Activated B cell treated with CpG ODN at 0.5 μM for 24 hours (primary cell): ENCODE measurements at regions not wholly inside any gene's neighbourhood (a gene's known extent, or its start where the extent isn't known, plus 50 kb on each side); places are given as distances from the start of the nearest gene placed in this dataset.

Source experiments
- ATAC-seq: fragments of 200-7000 bp; cut with Tn5 transposase; one replicate; pipeline ENCODE4 v1.10.0; 2021; ENCODE audit warnings: low read depth, mild to moderate bottlenecking, moderate library complexity
- CTCF ChIA-PET: fragments of 350-600 bp; sonication (Branson Sonifier 250); formaldehyde crosslinking; loops from one replicate; lab custom pipeline; 2021; ENCODE audit warnings: antibody characterized with exemption; lab: Charles Lee
- POLR2A ChIA-PET: fragments of 350-600 bp; sonication (Branson Sonifier 250); formaldehyde crosslinking; loops from one replicate; lab custom pipeline; 2021; ENCODE audit warnings: antibody characterized with exemption; lab: Charles Lee
- DNase-seq: peaks from one replicate; pipeline ENCODE4 v3.0.0; 2022
- H3K27ac Mint-ChIP-seq: one replicate; pipeline ENCODE4 v1.8.0; 2020; ENCODE audit warnings: mixed read lengths
- H3K27me3 Mint-ChIP-seq: one replicate; pipeline ENCODE4 v1.8.0; 2021; ENCODE audit warnings: mixed read lengths
- H3K36me3 Mint-ChIP-seq: one replicate; pipeline ENCODE4 v1.8.0; 2021; ENCODE audit warnings: low read depth, mixed read lengths
- H3K4me1 Mint-ChIP-seq: one replicate; pipeline ENCODE4 v1.8.0; 2021; ENCODE audit warnings: mixed read lengths
- H3K4me3 Mint-ChIP-seq: one replicate; pipeline ENCODE4 v1.8.0; 2020; ENCODE audit warnings: mild to moderate bottlenecking, mixed read lengths
- H3K9me3 Mint-ChIP-seq: one replicate; pipeline ENCODE4 v1.8.0; 2020; ENCODE audit warnings: mixed read lengths
- CTCF ChIP-seq: fragments of 200-600 bp; IDR thresholded peaks from one replicate; pipeline ENCODE4 v1.8.0; 2022; ENCODE audit warnings: antibody characterized with exemption, mild to moderate bottlenecking
- intact Hi-C: fragments of 100-400 bp; cut with micrococcal nuclease; formaldehyde crosslinking; loops from one replicate; pipeline ENCODE4 v1.15.1; 2024

- intact Hi-C loops = no loop called here
- H3K36me3 Mint-ChIP-seq = no peaks in the 10 kb centered on the region
- no peaks in the 10 kb centered on the region for H3K4me1 Mint-ChIP-seq
- no peak for DNase-seq
- CTCF ChIA-PET = no interaction called here
- peaks cover 6% of the 10 kb centered on the region for H3K9me3 Mint-ChIP-seq
- no peak for TF ChIP-seq CTCF
- POLR2A ChIA-PET = no interaction called here
- H3K27me3 Mint-ChIP-seq = no peaks in the 10 kb centered on the region
- H3K4me3 Mint-ChIP-seq = no peak overlapping the region
- ATAC-seq = no peak
- no peak overlapping the region for H3K27ac Mint-ChIP-seq
These were observed 476.5 kb upstream of the NRP1 start for GRCh38 chr10:33810986-33811385.

GRCh38 chr10:33809732-33810131, 475.3 kb upstream of the NRP1 start:
- Mint-ChIP-seq H3K4me3 (no peak overlapping the region), H3K27me3 (no peaks in the 10 kb centered on the region), H3K9me3 (peaks cover 6% of the 10 kb centered on the region), H3K27ac (no peak overlapping the region), H3K36me3 (no peaks in the 10 kb centered on the region), H3K4me1 (no peaks in the 10 kb centered on the region)
- no peak for DNase-seq
- intact Hi-C loops = no loop called here
- CTCF ChIA-PET = no interaction called here
- no peak for ATAC-seq
- no peak for TF ChIP-seq CTCF
- POLR2A ChIA-PET = no interaction called here

DNA sequence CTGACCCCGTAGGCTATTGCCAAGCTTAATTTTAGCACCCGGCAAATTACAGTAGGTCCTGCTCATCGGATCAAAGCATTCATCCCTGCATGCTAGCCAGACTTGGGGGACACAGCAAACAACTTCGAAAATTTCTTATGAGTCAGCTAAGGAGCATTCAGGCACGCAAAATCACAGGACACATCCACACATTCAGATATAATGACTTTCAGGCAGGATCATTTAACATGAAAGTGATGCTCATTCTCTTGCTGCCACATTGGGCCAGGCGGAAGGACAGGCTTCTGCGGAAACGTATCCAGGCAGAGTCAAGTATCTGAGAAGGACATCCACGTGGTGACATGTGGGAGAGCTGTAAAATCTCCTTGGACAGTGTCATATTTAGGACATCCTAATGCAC, 474.0 kb upstream of the NRP1 start:
- TF ChIP-seq CTCF = no peak
- intact Hi-C loops = no loop called here
- ChIA-PET CTCF (no interaction called here), POLR2A (no interaction called here)
- no peak for ATAC-seq
- Mint-ChIP-seq H3K4me1 (no peaks in the 10 kb centered on the region), H3K36me3 (no peaks in the 10 kb centered on the region), H3K27ac (no peak overlapping the region), H3K4me3 (no peak overlapping the region), H3K27me3 (no peaks in the 10 kb centered on the region), H3K9me3 (no peaks in the 10 kb centered on the region)
- DNase-seq = no peak

DNA sequence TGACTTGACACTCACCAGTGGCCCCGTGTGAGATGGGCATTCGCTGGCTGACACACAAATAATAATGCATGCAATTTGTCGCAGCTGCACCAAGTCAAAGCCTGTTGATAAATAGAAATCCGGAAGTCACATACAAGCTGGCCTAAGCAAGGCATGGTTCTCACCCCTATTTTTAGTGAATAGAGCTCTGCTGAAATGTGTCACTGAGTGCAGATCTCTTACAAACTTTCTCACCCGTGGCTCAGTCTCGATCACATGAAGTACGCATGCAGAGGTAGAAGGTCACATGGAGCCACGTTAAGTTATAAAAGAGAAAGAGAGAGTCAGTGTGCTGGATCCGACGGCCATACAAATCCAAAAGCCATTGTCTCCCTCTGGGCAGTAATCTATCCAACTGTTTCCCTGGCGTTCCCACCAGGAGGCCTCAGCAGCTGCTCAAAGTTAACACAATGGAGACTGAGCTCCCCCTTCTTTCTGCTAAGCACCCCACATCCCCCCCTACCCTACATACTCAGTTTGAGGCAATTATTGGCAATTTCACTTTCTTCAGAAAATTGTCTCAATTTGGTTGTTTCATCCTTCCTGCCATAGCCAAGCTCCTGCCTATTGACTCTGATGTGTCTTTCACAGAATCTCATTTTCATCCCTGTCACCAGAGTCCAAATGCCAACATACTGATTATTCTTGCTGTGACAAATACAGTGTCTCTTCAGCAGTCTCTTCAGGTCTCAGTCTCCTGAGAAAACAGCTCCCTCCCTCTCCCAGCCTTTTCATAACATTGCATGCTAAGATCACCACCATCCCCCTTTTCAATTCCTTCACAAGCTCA, 473.3 kb upstream of the NRP1 start:
- intact Hi-C loops = no loop called here
- ChIA-PET CTCF (no interaction called here), POLR2A (no interaction called here)
- Mint-ChIP-seq H3K9me3 (no peaks in the 10 kb centered on the region), H3K4me1 (no peaks in the 10 kb centered on the region), H3K27me3 (no peaks in the 10 kb centered on the region), H3K27ac (no peak overlapping the region), H3K36me3 (no peaks in the 10 kb centered on the region), H3K4me3 (no peak overlapping the region)
- no peak for ATAC-seq
- DNase-seq = no peak
- no peak for TF ChIP-seq CTCF

- Mint-ChIP-seq H3K27me3 (no peaks in the 10 kb centered on the region), H3K36me3 (no peaks in the 10 kb centered on the region), H3K4me1 (no peaks in the 10 kb centered on the region), H3K4me3 (no peak overlapping the region), H3K27ac (no peak overlapping the region), H3K9me3 (peaks cover 3% of the 10 kb centered on the region)
- DNase-seq = no peak
- intact Hi-C loops = no loop called here
- CTCF ChIA-PET = no interaction called here
- ATAC-seq = no peak
- no peak for TF ChIP-seq CTCF
- POLR2A ChIA-PET = no interaction called here
These were observed 471.4 kb upstream of the NRP1 start for GRCh38 chr10:33805831-33806230.
